Activated B cell treated with CpG ODN at 0.5 μM for 24 hours (primary cell): ENCODE measurements at regions not wholly inside any gene's neighbourhood (a gene's known extent, or its start where the extent isn't known, plus 50 kb on each side); places are given as distances from the start of the nearest gene placed in this dataset.
"Not testable (repeated sequence)": the region's sequence is repeated elsewhere in the genome, so short reads cannot be mapped to it uniquely, and the experiment has no call there.

Experiments
- ATAC-seq: fragments of 200-7000 bp; cut with Tn5 transposase; one replicate; pipeline ENCODE4 v1.10.0; 2021; ENCODE audit warnings: low read depth, mild to moderate bottlenecking, moderate library complexity
- CTCF ChIA-PET: fragments of 350-600 bp; sonication (Branson Sonifier 250); formaldehyde crosslinking; loops from one replicate; lab custom pipeline; 2021; ENCODE audit warnings: antibody characterized with exemption; lab: Charles Lee
- POLR2A ChIA-PET: fragments of 350-600 bp; sonication (Branson Sonifier 250); formaldehyde crosslinking; loops from one replicate; lab custom pipeline; 2021; ENCODE audit warnings: antibody characterized with exemption; lab: Charles Lee
- DNase-seq: peaks from one replicate; pipeline ENCODE4 v3.0.0; 2022
- H3K27ac Mint-ChIP-seq: one replicate; pipeline ENCODE4 v1.8.0; 2020; ENCODE audit warnings: mixed read lengths
- H3K27me3 Mint-ChIP-seq: one replicate; pipeline ENCODE4 v1.8.0; 2021; ENCODE audit warnings: mixed read lengths
- H3K36me3 Mint-ChIP-seq: one replicate; pipeline ENCODE4 v1.8.0; 2021; ENCODE audit warnings: low read depth, mixed read lengths
- H3K4me1 Mint-ChIP-seq: one replicate; pipeline ENCODE4 v1.8.0; 2021; ENCODE audit warnings: mixed read lengths
- H3K4me3 Mint-ChIP-seq: one replicate; pipeline ENCODE4 v1.8.0; 2020; ENCODE audit warnings: mild to moderate bottlenecking, mixed read lengths
- H3K9me3 Mint-ChIP-seq: one replicate; pipeline ENCODE4 v1.8.0; 2020; ENCODE audit warnings: mixed read lengths
- intact Hi-C: fragments of 100-400 bp; cut with micrococcal nuclease; formaldehyde crosslinking; loops from one replicate; pipeline ENCODE4 v1.15.1; 2024
- TF ChIP-seq, protein P1 (sequence below): fragments of 200-600 bp; IDR thresholded peaks from one replicate; pipeline ENCODE4 v1.8.0; 2022; ENCODE audit warnings: antibody characterized with exemption, mild to moderate bottlenecking

DNA sequence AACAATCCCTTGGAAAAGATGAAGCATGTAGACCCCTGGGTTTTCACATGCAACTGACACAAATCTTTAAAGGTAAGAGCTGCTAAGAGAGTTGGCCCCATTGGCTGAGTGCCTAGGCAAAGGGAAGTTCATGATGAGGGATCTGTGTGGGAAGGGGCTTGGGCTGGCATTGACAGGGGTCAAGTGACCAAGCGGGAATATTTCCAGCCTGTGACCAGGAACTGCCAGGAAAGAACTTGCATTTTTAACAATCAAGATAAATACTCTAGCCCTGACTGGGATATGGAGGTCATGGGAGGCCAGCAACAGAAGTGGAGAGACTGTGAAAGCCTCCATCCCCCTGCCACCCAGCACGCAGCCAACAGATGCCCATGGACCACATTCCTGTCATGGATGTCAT, 361.1 kb upstream of the ATP10A start:
- intact Hi-C loops, result no loop called here
- H3K4me1 Mint-ChIP-seq, result no peaks in the 10 kb centered on the region
- no peaks in the 10 kb centered on the region for H3K27me3 Mint-ChIP-seq
- ChIA-PET POLR2A (no interaction called here), CTCF (no interaction called here)
- no peaks in the 10 kb centered on the region for H3K36me3 Mint-ChIP-seq
- H3K27ac Mint-ChIP-seq, result no peak overlapping the region
- TF ChIP-seq, protein P1, sequence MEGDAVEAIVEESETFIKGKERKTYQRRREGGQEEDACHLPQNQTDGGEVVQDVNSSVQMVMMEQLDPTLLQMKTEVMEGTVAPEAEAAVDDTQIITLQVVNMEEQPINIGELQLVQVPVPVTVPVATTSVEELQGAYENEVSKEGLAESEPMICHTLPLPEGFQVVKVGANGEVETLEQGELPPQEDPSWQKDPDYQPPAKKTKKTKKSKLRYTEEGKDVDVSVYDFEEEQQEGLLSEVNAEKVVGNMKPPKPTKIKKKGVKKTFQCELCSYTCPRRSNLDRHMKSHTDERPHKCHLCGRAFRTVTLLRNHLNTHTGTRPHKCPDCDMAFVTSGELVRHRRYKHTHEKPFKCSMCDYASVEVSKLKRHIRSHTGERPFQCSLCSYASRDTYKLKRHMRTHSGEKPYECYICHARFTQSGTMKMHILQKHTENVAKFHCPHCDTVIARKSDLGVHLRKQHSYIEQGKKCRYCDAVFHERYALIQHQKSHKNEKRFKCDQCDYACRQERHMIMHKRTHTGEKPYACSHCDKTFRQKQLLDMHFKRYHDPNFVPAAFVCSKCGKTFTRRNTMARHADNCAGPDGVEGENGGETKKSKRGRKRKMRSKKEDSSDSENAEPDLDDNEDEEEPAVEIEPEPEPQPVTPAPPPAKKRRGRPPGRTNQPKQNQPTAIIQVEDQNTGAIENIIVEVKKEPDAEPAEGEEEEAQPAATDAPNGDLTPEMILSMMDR, result no peak
- H3K4me3 Mint-ChIP-seq, result no peak overlapping the region
- ATAC-seq, result no peak
- DNase-seq, result no peak
- H3K9me3 Mint-ChIP-seq, result peaks cover 13% of the 10 kb centered on the region

DNA sequence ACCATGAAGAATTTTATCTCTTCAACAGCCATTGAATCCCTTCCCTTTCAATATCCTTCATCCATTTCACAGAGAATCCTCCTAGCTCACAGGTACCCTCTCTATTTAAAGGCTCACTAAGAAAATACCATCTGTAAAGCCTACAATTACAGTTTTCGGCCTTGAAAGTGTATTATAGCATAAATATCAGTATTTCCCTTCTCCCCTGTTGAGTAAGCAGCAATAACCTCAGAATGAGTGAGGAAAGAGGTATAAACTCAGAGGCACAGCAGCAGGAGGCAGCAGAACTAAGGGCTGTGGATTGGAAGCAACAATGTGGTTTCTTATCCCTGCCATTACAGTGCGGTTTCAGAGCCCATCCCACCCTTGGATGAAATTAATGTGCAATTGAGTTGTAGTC, 360.6 kb upstream of the ATP10A start:
- Mint-ChIP-seq H3K27ac (no peak overlapping the region), H3K36me3 (no peaks in the 10 kb centered on the region), H3K4me3 (no peak overlapping the region), H3K27me3 (no peaks in the 10 kb centered on the region), H3K4me1 (no peaks in the 10 kb centered on the region), H3K9me3 (peaks cover 13% of the 10 kb centered on the region)
- CTCF ChIA-PET, result no interaction called here
- intact Hi-C loops, result no loop called here
- ATAC-seq (no peak), DNase-seq (no peak)
- TF ChIP-seq, protein P1, result no peak
- POLR2A ChIA-PET, result no interaction called here

DNA sequence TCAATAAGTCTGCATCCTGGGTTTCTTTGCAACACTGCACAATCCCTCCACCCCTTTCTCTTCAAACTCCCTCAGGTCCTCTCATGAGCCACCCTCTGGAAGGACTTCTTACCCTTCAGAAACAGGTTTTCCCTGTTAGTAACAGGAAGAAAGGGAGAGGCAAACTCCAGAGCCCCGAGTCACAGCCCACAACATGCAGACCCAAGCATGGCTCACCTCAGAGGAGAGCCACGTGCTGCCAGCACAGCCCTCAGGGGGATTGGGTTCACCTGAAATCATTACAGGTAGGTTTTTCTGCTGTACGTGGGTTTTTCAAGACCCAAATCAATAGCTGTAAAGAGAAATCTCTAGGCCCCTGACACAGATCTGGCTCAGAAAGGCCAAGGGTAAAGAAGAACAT, 359.7 kb upstream of the ATP10A start:
- H3K4me1 Mint-ChIP-seq, result no peaks in the 10 kb centered on the region
- peaks cover 7% of the 10 kb centered on the region for H3K9me3 Mint-ChIP-seq
- ChIA-PET POLR2A (no interaction called here), CTCF (no interaction called here)
- DNase-seq (no peak), ATAC-seq (no peak)
- TF ChIP-seq, protein P1, result no peak
- intact Hi-C loops, result no loop called here
- H3K27ac Mint-ChIP-seq, result no peak overlapping the region
- no peak overlapping the region for H3K4me3 Mint-ChIP-seq
- H3K36me3 Mint-ChIP-seq, result no peaks in the 10 kb centered on the region
- no peaks in the 10 kb centered on the region for H3K27me3 Mint-ChIP-seq

DNA sequence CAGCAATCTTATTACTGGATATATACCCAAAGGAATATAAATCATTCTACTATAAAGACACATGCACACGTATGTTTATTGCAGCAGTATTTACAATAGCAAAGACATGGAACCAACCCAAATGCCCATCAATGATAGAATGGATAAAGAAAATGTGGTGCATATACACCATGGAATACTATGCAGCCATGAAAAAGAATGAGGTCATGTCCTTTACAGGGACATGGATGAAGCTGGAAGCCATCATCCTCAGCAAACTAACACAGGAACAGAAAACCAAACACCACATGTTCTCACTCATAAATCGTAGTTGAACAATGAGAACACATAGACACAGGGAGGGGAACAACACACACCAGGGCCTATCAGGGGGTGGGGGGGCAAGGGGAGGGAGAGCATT, 353.9 kb upstream of the ATP10A start:
- H3K27ac Mint-ChIP-seq, POLR2A ChIA-PET, H3K27me3 Mint-ChIP-seq, ATAC-seq, H3K36me3 Mint-ChIP-seq, H3K4me1 Mint-ChIP-seq, intact Hi-C loops, H3K9me3 Mint-ChIP-seq, H3K4me3 Mint-ChIP-seq, CTCF ChIA-PET, DNase-seq: not testable (repeated sequence)

DNA sequence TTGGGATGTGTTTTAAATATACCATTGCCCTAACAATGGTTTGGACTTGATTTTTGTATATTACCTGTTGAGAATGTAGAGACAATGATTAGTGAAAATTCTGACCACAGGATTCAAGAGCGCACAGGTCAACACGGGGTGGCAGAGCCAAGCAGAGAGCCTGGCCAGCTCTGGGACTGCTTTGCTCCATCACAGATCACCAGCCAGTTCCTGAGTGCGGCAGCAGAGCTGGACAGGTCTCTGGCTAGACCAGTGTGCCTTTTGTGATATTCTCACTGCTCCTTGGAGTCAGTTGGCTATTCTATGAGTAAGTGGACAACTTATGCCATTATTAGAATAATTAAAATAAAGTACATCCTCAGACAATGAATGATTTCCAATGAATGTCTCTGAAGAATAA, 351.2 kb upstream of the ATP10A start:
- intact Hi-C loops, result no loop called here
- H3K27me3 Mint-ChIP-seq, result no peaks in the 10 kb centered on the region
- H3K27ac Mint-ChIP-seq, result no peak overlapping the region
- no peaks in the 10 kb centered on the region for H3K4me1 Mint-ChIP-seq
- ATAC-seq (no peak), DNase-seq (no peak)
- no peak overlapping the region for H3K4me3 Mint-ChIP-seq
- ChIA-PET POLR2A (no interaction called here), CTCF (no interaction called here)
- peaks cover 6% of the 10 kb centered on the region for H3K9me3 Mint-ChIP-seq
- no peaks in the 10 kb centered on the region for H3K36me3 Mint-ChIP-seq
- TF ChIP-seq, protein P1, result no peak

DNA sequence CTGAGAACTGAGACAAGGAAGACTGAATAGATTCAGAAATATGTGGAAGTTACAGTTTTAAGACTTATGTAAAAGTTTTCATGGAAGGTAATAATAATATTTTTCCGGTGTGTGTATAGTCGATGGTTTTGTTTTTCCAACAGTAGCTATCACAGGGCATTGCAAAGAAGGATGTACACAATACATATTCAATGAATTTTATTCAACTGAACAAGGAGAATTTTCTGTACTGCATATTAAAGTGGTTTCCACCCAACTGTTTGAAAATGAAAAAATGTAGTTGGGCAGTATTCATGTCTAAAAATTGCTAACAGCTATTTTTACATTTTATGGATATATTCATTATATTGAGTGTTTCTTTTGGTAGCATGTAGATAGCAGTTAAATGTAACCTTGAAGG, 350.3 kb upstream of the ATP10A start:
- Mint-ChIP-seq H3K4me3 (no peak overlapping the region), H3K4me1 (no peaks in the 10 kb centered on the region), H3K27me3 (no peaks in the 10 kb centered on the region), H3K36me3 (no peaks in the 10 kb centered on the region), H3K9me3 (peaks cover 6% of the 10 kb centered on the region), H3K27ac (no peak overlapping the region)
- DNase-seq (no peak), ATAC-seq (no peak)
- ChIA-PET POLR2A (no interaction called here), CTCF (interaction anchor here (0.6 kb wide), 1 partner anchor 492 kb away, joined by 3 read pairs; no protein-coding TSS in a partner anchor)
- TF ChIP-seq, protein P1, result no peak
- intact Hi-C loops, result no loop called here
